Upper lobe of left lung (tissue), 4 donors: ENCODE measurements at regions not wholly inside any gene's neighbourhood (a gene's known extent, or its start where the extent isn't known, plus 50 kb on each side); places are given as distances from the start of the nearest gene placed in this dataset.

Experiments used
- EP300 ChIP-seq, 4 donors: sonication (generic); formaldehyde crosslinking; IDR thresholded peaks; one replicate each; pipeline ENCODE4 v1.5.1; 2017; ENCODE audit warnings: antibody characterized with exemption in 4 of 4, control low read depth in 2 of 4
- POLR2A ChIP-seq, 4 donors: fragments of 450-650 bp; IDR thresholded peaks; one replicate each; pipeline ENCODE4 v1.5.1; 2016 to 2017; ENCODE audit warnings: antibody characterized with exemption in 4 of 4, mild to moderate bottlenecking in 2 of 4
- TF ChIP-seq, protein P1 (sequence below), 6 experiments: fragments of 450-650 bp in 4 of 6; fragments of 200-600 bp in 2 of 6; sonication (generic) in 2 of 6; IDR thresholded peaks; one replicate each; pipeline ENCODE4 v1.5.1; 2016 to 2019; ENCODE audit warnings: antibody characterized with exemption in 6 of 6

DNA sequence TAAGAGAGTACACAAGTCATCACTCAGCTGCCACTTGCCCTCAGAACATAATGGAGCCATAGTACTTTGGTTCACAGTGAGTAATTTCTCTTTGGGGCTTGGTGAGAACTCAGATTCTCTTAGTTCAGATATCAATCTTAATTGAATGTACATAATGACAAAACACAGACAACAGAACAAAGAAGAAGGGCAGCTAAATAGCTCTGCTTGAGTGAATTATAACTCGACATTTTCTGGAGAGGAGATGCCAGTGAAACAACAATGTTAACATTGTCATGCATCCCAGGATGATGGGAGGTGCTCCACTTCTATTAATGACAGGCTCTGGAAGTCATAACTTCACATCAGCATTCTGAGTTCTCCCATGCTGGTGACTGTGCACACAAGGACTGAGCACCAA, 508.1 kb downstream of the TMEM135 start:
- TF ChIP-seq EP300 (IDR thresholded peaks at IDR 0.05) (no peak), POLR2A (IDR thresholded peaks at IDR 0.05) (no peak)
- TF ChIP-seq, protein P1, sequence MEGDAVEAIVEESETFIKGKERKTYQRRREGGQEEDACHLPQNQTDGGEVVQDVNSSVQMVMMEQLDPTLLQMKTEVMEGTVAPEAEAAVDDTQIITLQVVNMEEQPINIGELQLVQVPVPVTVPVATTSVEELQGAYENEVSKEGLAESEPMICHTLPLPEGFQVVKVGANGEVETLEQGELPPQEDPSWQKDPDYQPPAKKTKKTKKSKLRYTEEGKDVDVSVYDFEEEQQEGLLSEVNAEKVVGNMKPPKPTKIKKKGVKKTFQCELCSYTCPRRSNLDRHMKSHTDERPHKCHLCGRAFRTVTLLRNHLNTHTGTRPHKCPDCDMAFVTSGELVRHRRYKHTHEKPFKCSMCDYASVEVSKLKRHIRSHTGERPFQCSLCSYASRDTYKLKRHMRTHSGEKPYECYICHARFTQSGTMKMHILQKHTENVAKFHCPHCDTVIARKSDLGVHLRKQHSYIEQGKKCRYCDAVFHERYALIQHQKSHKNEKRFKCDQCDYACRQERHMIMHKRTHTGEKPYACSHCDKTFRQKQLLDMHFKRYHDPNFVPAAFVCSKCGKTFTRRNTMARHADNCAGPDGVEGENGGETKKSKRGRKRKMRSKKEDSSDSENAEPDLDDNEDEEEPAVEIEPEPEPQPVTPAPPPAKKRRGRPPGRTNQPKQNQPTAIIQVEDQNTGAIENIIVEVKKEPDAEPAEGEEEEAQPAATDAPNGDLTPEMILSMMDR (IDR thresholded peaks at IDR 0.05), result no peak
